ENCODE measurements at regions not wholly inside any gene's neighbourhood (a gene's known extent, or its start where the extent isn't known, plus 50 kb on each side); places are given as distances from the start of the nearest gene placed in this dataset.

DNA sequence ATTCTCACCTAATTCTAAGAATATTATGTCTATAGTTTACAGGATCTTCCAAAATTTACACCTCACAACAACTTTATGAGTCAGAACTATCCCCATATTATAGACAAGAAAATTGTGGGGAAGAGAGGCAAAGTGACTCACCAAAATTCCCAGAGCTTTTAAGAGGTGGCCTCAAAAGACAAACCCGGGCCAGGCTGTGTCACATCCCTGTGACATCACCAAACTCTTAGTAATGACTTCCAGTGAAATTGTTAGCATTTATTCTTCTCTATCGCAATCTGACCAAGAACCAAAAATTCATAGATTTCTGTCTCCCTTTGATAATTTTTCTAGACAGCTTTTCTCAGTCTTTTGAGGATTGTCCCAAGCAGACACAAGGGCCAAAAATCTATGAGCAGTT, 134.3 kb downstream of the SNX19 start:
- no peaks in the 10 kb centered on the region for H3K36me3 ChIP-seq
- H3K27ac ChIP-seq: peak overlapping the region; percentile 75 to 78
- no peak overlapping the region for H3K4me3 ChIP-seq
- no peaks in the 10 kb centered on the region for H3K27me3 ChIP-seq
- DNase-seq (ENCODE audit: low spot score in 2 of 2): no peak
- intact Hi-C loops (cut with DNase I): loop anchor here (5.0 kb wide), 2 partner anchors 105 to 170 kb away; no protein-coding TSS in a partner anchor
- H3K4me1 ChIP-seq: peaks cover 3 to 21% of the 10 kb centered on the region in 2 donors
- no peaks in the 10 kb centered on the region for H3K9me3 ChIP-seq
- TF ChIP-seq, protein P1, sequence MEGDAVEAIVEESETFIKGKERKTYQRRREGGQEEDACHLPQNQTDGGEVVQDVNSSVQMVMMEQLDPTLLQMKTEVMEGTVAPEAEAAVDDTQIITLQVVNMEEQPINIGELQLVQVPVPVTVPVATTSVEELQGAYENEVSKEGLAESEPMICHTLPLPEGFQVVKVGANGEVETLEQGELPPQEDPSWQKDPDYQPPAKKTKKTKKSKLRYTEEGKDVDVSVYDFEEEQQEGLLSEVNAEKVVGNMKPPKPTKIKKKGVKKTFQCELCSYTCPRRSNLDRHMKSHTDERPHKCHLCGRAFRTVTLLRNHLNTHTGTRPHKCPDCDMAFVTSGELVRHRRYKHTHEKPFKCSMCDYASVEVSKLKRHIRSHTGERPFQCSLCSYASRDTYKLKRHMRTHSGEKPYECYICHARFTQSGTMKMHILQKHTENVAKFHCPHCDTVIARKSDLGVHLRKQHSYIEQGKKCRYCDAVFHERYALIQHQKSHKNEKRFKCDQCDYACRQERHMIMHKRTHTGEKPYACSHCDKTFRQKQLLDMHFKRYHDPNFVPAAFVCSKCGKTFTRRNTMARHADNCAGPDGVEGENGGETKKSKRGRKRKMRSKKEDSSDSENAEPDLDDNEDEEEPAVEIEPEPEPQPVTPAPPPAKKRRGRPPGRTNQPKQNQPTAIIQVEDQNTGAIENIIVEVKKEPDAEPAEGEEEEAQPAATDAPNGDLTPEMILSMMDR (IDR thresholded peaks at IDR 0.05): no peak

DNA sequence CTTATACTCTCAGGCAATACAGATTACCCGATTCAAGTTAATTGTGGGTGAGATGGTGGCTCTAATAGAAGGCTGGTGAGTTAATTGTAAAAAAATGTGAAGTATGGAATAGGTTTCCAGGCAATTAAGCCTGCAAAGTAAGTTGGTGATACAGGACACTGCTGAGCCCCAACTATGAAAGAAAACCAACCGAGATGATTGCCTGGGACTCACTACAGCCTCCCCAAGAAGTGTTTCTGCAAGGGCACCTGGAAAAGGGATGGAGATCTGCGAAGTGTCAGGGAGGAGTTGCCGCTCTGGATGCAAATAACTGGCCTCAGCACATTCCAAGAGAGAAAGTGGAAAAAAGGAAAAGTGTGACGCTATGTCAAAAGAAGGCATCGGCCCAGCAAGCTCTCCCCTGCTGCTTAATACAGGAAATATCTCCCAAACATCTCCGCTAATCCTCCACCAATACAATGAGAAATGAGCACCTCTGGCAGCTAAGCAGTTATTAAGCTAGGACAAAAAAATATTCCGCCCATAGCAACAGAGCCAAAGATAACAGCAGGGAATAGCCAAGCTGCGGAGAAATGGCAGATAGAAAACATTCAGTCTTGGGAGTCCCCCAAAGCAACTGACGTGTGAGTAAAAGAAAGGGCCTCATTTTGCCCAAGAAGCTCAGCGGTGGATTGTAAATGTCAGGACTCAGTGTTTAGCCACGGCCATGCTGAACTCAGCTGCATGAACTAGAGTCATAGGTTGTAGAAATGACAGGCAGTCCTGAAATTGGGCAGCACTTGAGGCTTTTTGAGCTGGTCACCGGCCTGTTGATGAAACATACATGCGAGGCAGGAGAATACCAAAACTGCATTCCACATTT, 133.7 kb downstream of the SNX19 start:
- TF ChIP-seq, protein P1 (IDR thresholded peaks at IDR 0.05): no peak
- peak overlapping the region; percentile 11 to 40 for H3K4me3 ChIP-seq
- intact Hi-C loops (cut with DNase I): loop anchor here (5.0 kb wide), 2 partner anchors 105 to 170 kb away; no protein-coding TSS in a partner anchor
- DNase-seq (ENCODE audit: low spot score in 2 of 2): peak in 1 of 2 donors; percentile 69
- H3K36me3 ChIP-seq: no peaks in the 10 kb centered on the region
- no peaks in the 10 kb centered on the region for H3K9me3 ChIP-seq
- no peaks in the 10 kb centered on the region for H3K27me3 ChIP-seq
- peaks cover 3 to 27% of the 10 kb centered on the region in 2 donors for H3K4me1 ChIP-seq
- H3K27ac ChIP-seq: peak overlapping the region; percentile 75 to 78

DNA sequence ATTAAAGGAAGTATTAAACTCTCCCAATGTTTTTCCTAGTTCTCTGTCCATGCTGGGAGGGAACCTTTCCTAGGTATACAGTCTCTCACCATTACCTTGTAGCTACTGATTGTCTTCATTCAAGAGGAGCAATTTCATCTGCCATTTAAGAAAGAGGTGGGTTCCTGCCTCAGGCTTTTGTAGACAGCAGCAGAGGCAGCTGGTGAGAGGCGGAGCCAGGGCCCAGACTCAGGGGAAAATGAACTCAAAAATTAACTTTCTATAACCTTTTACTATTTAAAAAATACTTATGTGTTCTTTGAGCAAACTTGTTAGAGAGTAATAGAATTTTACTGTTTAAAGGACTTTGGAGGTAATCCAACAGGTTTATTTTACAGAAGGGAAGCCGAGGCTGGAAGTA, 133.0 kb downstream of the SNX19 start:
- Histone ChIP-seq H3K27ac (peak overlapping the region; percentile 75 to 78), H3K36me3 (no peaks in the 10 kb centered on the region), H3K9me3 (no peaks in the 10 kb centered on the region), H3K27me3 (no peaks in the 10 kb centered on the region), H3K4me3 (no peak overlapping the region), H3K4me1 (peaks cover 3 to 27% of the 10 kb centered on the region in 2 donors)
- TF ChIP-seq, protein P1 (IDR thresholded peaks at IDR 0.05): no peak
- intact Hi-C loops (cut with DNase I): loop anchor here (5.0 kb wide), 2 partner anchors 106 to 171 kb away; no protein-coding TSS in a partner anchor
- no peak for DNase-seq (ENCODE audit: low spot score in 2 of 2)

DNA sequence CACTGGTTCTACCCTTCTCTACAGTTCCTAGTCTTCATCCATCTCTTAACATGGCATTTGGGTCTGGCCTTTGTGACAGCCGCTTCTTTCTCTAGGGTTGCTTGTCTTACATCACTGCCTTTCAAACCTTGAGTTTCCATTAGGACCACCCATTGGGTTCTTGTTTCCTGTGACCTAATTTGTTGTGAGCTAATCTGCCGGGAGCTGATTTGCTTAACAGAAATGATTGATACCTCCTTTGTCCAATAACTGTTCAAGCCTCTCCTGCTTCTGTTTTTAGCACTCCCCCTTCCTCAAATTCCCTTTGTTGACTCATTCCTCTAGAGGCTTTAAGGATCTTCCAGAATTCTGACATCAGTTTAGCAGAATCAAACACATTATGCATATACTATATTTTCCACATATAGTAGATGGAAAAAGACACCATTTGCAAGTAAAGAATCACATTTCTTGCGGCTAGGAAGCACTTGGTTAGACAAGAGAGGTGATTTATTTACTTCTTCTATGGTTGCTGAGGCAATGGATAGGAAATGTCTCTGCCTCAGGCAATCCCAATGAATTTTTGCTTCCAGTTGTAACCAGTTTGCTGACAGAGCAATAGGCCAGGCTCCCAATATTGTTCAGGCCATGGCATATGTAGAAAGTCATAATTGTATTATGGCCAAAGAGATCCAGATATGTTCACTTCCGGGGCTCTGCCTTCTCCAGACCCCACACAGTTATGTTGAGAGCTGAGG, 130.7 kb downstream of the SNX19 start:
- TF ChIP-seq, protein P1 (IDR thresholded peaks at IDR 0.05): no peak
- no peaks in the 10 kb centered on the region for H3K36me3 ChIP-seq
- no peak for DNase-seq (ENCODE audit: low spot score in 2 of 2)
- no peak overlapping the region for H3K4me3 ChIP-seq
- peaks cover 3 to 27% of the 10 kb centered on the region in 2 donors for H3K4me1 ChIP-seq
- no peaks in the 10 kb centered on the region for H3K9me3 ChIP-seq
- H3K27ac ChIP-seq: no peak overlapping the region
- intact Hi-C loops (cut with DNase I): no loop called here
- H3K27me3 ChIP-seq: no peaks in the 10 kb centered on the region

DNA sequence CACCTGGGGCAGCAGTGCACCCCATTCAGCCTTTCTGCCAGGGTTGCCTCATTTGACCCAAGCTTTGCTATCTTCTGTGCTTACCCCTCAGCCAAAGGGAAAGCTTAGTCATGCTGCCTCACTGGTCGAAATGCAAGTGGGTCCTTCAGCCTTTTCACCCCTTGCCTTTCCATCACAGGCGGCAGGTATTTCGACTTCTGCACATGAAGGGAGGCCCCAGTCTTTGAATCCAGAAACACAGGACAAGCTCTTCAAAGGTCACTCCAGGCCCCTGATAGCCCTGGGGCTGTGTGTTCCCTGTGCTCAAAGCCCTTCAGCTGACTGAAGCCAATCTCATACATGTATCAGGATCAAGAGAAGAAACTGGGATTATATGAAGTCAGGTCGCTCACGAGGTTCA, 129.7 kb downstream of the SNX19 start:
- TF ChIP-seq, protein P1 (IDR thresholded peaks at IDR 0.05): no peak

More for the DNA sequence above, 129.7 kb downstream of the SNX19 start:
- H3K36me3 ChIP-seq: no peaks in the 10 kb centered on the region
- no peak overlapping the region for H3K27ac ChIP-seq
- no peaks in the 10 kb centered on the region for H3K9me3 ChIP-seq
- H3K27me3 ChIP-seq: no peaks in the 10 kb centered on the region
- peaks cover 3 to 27% of the 10 kb centered on the region in 2 donors for H3K4me1 ChIP-seq
- intact Hi-C loops (cut with DNase I): no loop called here
- H3K4me3 ChIP-seq: no peak overlapping the region
- DNase-seq (ENCODE audit: low spot score in 2 of 2): no peak
